A549 (cell line): ENCODE measurements at regions not wholly inside any gene's neighbourhood (a gene's known extent, or its start where the extent isn't known, plus 50 kb on each side); places are given as distances from the start of the nearest gene placed in this dataset.
A peak's percentile ranks its signal among the peaks of the same experiment; 100 is the strongest.
"Not testable (repeated sequence)": the region's sequence is repeated elsewhere in the genome, so short reads cannot be mapped to it uniquely, and the experiment has no call there.

Experiments
- ATAC-seq, 2 experiments: fragments of 200-7000 bp in 1 of 2; fragments of >200 bp in 1 of 2; cut with Nextera tagmentation in 1 of 2; cut with Tn5 transposase in 1 of 2; 3 replicates each; pipeline versions ENCODE4 v1.8.0 to v1.9.1; 2018 to 2020; ENCODE audit warnings: mild to moderate bottlenecking in 1 of 2, moderate library complexity in 1 of 2
- CTCF ChIA-PET: fragments of 300-600 bp; sonication (Branson Sonifier 250); formaldehyde crosslinking; extraction: SDS; loops from one replicate; lab custom pipeline; 2021; ENCODE audit warnings: antibody characterized with exemption, inconsistent platforms; lab: Yijun Ruan, JAX
- POLR2A ChIA-PET: fragments of 350-600 bp; formaldehyde crosslinking; extraction: SDS; loops from one replicate; lab custom pipeline; 2021; ENCODE audit warnings: antibody characterized with exemption, inconsistent platforms; lab: Yijun Ruan, JAX
- DNase-seq, 2 experiments: peaks; one replicate each; pipeline versions ENCODE4 v3.0.0 to v3.0.0-alpha.2; 2011 to 2016; ENCODE audit warnings: low read depth in 1 of 2, low spot score in 1 of 2
- FAIRE-seq: peaks from 2 replicates; lab custom pipeline; 2011; peaks lifted over from hg19 to GRCh38; lab: Jason Lieb, UNC
- H3K27ac ChIP-seq, 2 experiments: fragments of >200 bp; sonication (Bioruptor Twin); formaldehyde crosslinking; 3 replicates each; pipeline ENCODE4 v1.5.1; 2016 to 2017
- H3K4me1 ChIP-seq: fragments of >200 bp; sonication (Bioruptor Twin); formaldehyde crosslinking; 3 replicates; pipeline ENCODE4 v1.6.1; 2016
- H3K4me2 ChIP-seq: fragments of >200 bp; sonication (Bioruptor Twin); formaldehyde crosslinking; 3 replicates; pipeline ENCODE4 v1.6.1; 2016
- H3K4me3 ChIP-seq: fragments of >200 bp; sonication (Bioruptor Twin); formaldehyde crosslinking; 3 replicates; pipeline ENCODE4 v1.5.1; 2016
- H3K9me3 ChIP-seq: fragments of >200 bp; sonication (Bioruptor Twin); formaldehyde crosslinking; 3 replicates; pipeline ENCODE4 v1.6.1; 2016
- ATOH8 ChIP-seq: fragments of 250-450 bp; sonication (Bioruptor Pico); IDR thresholded peaks from 2 replicates; pipeline ENCODE4 v1.5.0; 2020; ENCODE audit warnings: low read depth, mild to moderate bottlenecking, moderate library complexity
- BCL3 ChIP-seq: fragments of >200 bp; sonication (Bioruptor Twin); formaldehyde crosslinking; IDR thresholded peaks from 3 replicates; pipeline ENCODE4 v1.6.1; 2016
- CBX2 ChIP-seq: fragments of 200-600 bp; sonication (generic); IDR thresholded peaks from 2 replicates; pipeline ENCODE4 v1.6.1; 2016; ENCODE audit warnings: low read depth, mild to moderate bottlenecking, borderline replicate concordance
- CHD2 ChIP-seq: fragments of 150-350 bp; IDR thresholded peaks from 2 replicates; pipeline ENCODE4 v1.6.1; 2014; ENCODE audit warnings: low read length; ENCODE audit not compliant: partially characterized antibody
- EHMT2 ChIP-seq: fragments of 200-600 bp; sonication (generic); IDR thresholded peaks from 2 replicates; pipeline ENCODE4 v1.6.1; 2016; ENCODE audit warnings: antibody characterized with exemption, low read depth, mild to moderate bottlenecking, moderate library complexity
- EP300 ChIP-seq, 2 experiments: fragments of >200 bp; sonication (Bioruptor Twin); formaldehyde crosslinking; IDR thresholded peaks; 2 replicates in 1 of 2; 3 replicates in 1 of 2; pipeline ENCODE4 v1.6.1; 2016 to 2017
- FOSB ChIP-seq: fragments of 250-450 bp; sonication (Bioruptor Pico); IDR thresholded peaks from 2 replicates; pipeline ENCODE4 v1.5.0; 2020; ENCODE audit warnings: mild to moderate bottlenecking, moderate library complexity
- FOSL2 ChIP-seq, 2 experiments: fragments of 450-650 bp in 1 of 2; fragments of >200 bp in 1 of 2; sonication (Bioruptor Twin) in 1 of 2; formaldehyde crosslinking; IDR thresholded peaks; 2 replicates each; pipeline versions ENCODE4 v1.5.0 to v1.6.1; 2016 to 2020; ENCODE audit warnings: mild to moderate bottlenecking in 1 of 2, moderate library complexity in 1 of 2
- FOXS1 ChIP-seq: fragments of 250-450 bp; sonication (Bioruptor Pico); IDR thresholded peaks from 2 replicates; pipeline ENCODE4 v1.5.0; 2020; ENCODE audit warnings: mild to moderate bottlenecking, moderate library complexity
- GATA3 ChIP-seq: IDR thresholded peaks from 2 replicates; pipeline ENCODE4 v1.6.1; 2012; ENCODE audit warnings: borderline replicate concordance
- JUN ChIP-seq, 2 experiments: fragments of >200 bp; sonication (Bioruptor Twin); formaldehyde crosslinking; IDR thresholded peaks; 2 replicates in 1 of 2; 3 replicates in 1 of 2; pipeline ENCODE4 v1.6.1; 2016 to 2017
- JUNB ChIP-seq: fragments of >200 bp; sonication (Bioruptor Twin); formaldehyde crosslinking; IDR thresholded peaks from 2 replicates; pipeline ENCODE4 v1.6.1; 2016
- MAFK ChIP-seq: fragments of 450-650 bp; IDR thresholded peaks from 2 replicates; pipeline ENCODE4 v1.6.1; 2014; ENCODE audit not compliant: partially characterized antibody
- MAX ChIP-seq: IDR thresholded peaks from 2 replicates; pipeline ENCODE4 v1.6.1; 2012
- MAZ ChIP-seq: fragments of 150-350 bp; IDR thresholded peaks from 2 replicates; pipeline ENCODE4 v1.6.1; 2014; ENCODE audit warnings: antibody characterized with exemption, low read depth, low read length, borderline replicate concordance
- NFE2L2 ChIP-seq: fragments of 150-350 bp; conservative IDR thresholded peaks from 2 replicates; pipeline ENCODE4 v1.6.1; 2014; ENCODE audit warnings: low read length
- PBX3 ChIP-seq: IDR thresholded peaks from 2 replicates; pipeline ENCODE4 v1.6.1; 2012
- PHF8 ChIP-seq: fragments of 200-600 bp; sonication (generic); IDR thresholded peaks from 2 replicates; pipeline ENCODE4 v1.6.1; 2016; ENCODE audit warnings: low read depth, mild to moderate bottlenecking, antibody characterized with exemption, moderate library complexity, borderline replicate concordance
- RAD21 ChIP-seq, 2 experiments: fragments of >200 bp in 1 of 2; sonication (Bioruptor Twin) in 1 of 2; formaldehyde crosslinking in 1 of 2; IDR thresholded peaks in 1 of 2; conservative IDR thresholded peaks in 1 of 2; 2 replicates in 1 of 2; 3 replicates in 1 of 2; pipeline ENCODE4 v1.6.1; 2012 to 2018; ENCODE audit warnings: inconsistent platforms in 1 of 2
- RARB ChIP-seq: fragments of 250-450 bp; sonication (Bioruptor Pico); IDR thresholded peaks from 2 replicates; pipeline ENCODE4 v1.8.0; 2021; ENCODE audit warnings: mild to moderate bottlenecking, moderate library complexity
- RFX5 ChIP-seq: fragments of 450-650 bp; IDR thresholded peaks from 2 replicates; pipeline ENCODE4 v1.7.1; 2014; ENCODE audit warnings: antibody characterized with exemption, mild to moderate bottlenecking, moderate library complexity
- ZC3H11A ChIP-seq: fragments of 450-650 bp; IDR thresholded peaks from 2 replicates; pipeline ENCODE4 v1.6.1; 2014; ENCODE audit warnings: antibody characterized with exemption, mild to moderate bottlenecking
- ZFP36 ChIP-seq: fragments of 450-650 bp; IDR thresholded peaks from 2 replicates; pipeline ENCODE4 v1.6.1; 2014; ENCODE audit warnings: borderline replicate concordance; ENCODE audit not compliant: partially characterized antibody
- ZNF302 ChIP-seq: fragments of 250-450 bp; sonication (Bioruptor Pico); IDR thresholded peaks from 2 replicates; pipeline ENCODE4 v1.9.0; 2021; ENCODE audit warnings: inconsistent platforms, mild to moderate bottlenecking, moderate library complexity
- ZSCAN20 ChIP-seq: fragments of 250-450 bp; sonication (Bioruptor Pico); IDR thresholded peaks from 2 replicates; pipeline ENCODE4 v1.8.0; 2022; ENCODE audit warnings: mild to moderate bottlenecking, moderate library complexity
- WGBS: methylation state at CpG from one replicate; pipeline ENCODE4 v1.1.6; 2017; ENCODE audit errors: missing lambda C conversion rate; 5-methylcytosine and 5-hydroxymethylcytosine counted together

- Histone ChIP-seq H3K4me2 (no peak overlapping the region), H3K4me3 (no peak overlapping the region), H3K27ac (peak overlapping the region in 1 of 2 experiments; percentile 57; a peak in 3 of 6 replicates), H3K4me1 (peaks cover 22% of the 10 kb centered on the region), H3K9me3 (no peaks in the 10 kb centered on the region)
- DNase-seq (no peak), ATAC-seq (no peak), FAIRE-seq (peak; percentile 68)
- ChIA-PET POLR2A (no interaction called here), CTCF (no interaction called here)
- TF ChIP-seq EP300 (IDR thresholded peaks at IDR 0.05) (no peak), RAD21 (conservative IDR thresholded peaks at IDR 0.05 in 1 of 2, IDR thresholded peaks at IDR 0.05 in 1 of 2) (no peak), ZFP36 (no peak), FOSL2 (IDR thresholded peaks at IDR 0.05) (no peak), FOSL2 (CRISPR knock-in tag; IDR thresholded peaks at IDR 0.05) (no peak), ZC3H11A (no peak), FOXS1 (no peak), FOSB (CRISPR knock-in tag) (no peak), RFX5 (no peak), EHMT2 (no peak), NFE2L2 (no peak)
- 93% methylated on average over 3 of the region's 3 CpGs for WGBS
Observed at GRCh38 chr9:38518826-38519225, 94.6 kb upstream of the IGFBPL1 start.

GRCh38 chr9:38516273-38516672, 92.0 kb upstream of the IGFBPL1 start:
- H3K4me1 ChIP-seq = peaks cover 22% of the 10 kb centered on the region
- TF ChIP-seq MAFK (peak; percentile 77), MAX (peak; percentile 28; the same call in 1 of the 2 replicates), GATA3 (peak; percentile 42; the same call in 1 of the 2 replicates), JUNB (peak; percentile 51; the same call in 1 of the 2 replicates), FOSL2 (IDR thresholded peaks at IDR 0.05) (peak; percentile 40; the same call in 1 of the 2 replicates), FOSL2 (CRISPR knock-in tag; IDR thresholded peaks at IDR 0.05) (peak; percentile 74)
- CTCF ChIA-PET = interaction anchor here (0.9 to 1.5 kb wide), 2 partner anchors 83 to 99 kb away, joined by 3 read pairs; no protein-coding TSS in a partner anchor
- WGBS = 2% methylated on average over 3 of the region's 3 CpGs
- peak; percentile 60 to 79 for DNase-seq
- peak overlapping the region; percentile 73 to 77 for H3K27ac ChIP-seq
- H3K9me3 ChIP-seq, POLR2A ChIA-PET, H3K4me3 ChIP-seq: not testable (repeated sequence)
- peak; percentile 92 to 98 for ATAC-seq
- FAIRE-seq = peak; percentile 99
- peak overlapping the region; percentile 79 for H3K4me2 ChIP-seq

- 65% methylated on average over 3 of the region's 3 CpGs for WGBS
- FAIRE-seq = peak; percentile 85
- H3K4me3 ChIP-seq, H3K9me3 ChIP-seq, POLR2A ChIA-PET, H3K4me2 ChIP-seq, DNase-seq, ATAC-seq: not testable (repeated sequence)
- Histone ChIP-seq H3K4me1 (peaks cover 22% of the 10 kb centered on the region), H3K27ac (peak overlapping the region; percentile 73 to 77; a peak in 5 of 6 replicates)
- CTCF ChIA-PET = interaction anchor here (1.5 kb wide), 1 partner anchor 98 kb away, joined by 3 read pairs; no protein-coding TSS in a partner anchor
Observed at GRCh38 chr9:38515055-38515454, 90.8 kb upstream of the IGFBPL1 start.

GRCh38 chr9:38510340-38510739, 86.1 kb upstream of the IGFBPL1 start:
- H3K4me3 ChIP-seq, H3K4me2 ChIP-seq, H3K9me3 ChIP-seq, CTCF ChIA-PET, H3K27ac ChIP-seq, H3K4me1 ChIP-seq: not testable (repeated sequence)
- FAIRE-seq = peak; percentile 96
- WGBS = 64% methylated on average over 3 of the region's 3 CpGs
- peak; percentile 84 for TF ChIP-seq MAFK
- TF ChIP-seq, all 56 proteins: peak for 1; not testable (repeated sequence) for 55
- DNase-seq, POLR2A ChIA-PET, ATAC-seq: not testable (repeated sequence)

- no peak for DNase-seq
- Histone ChIP-seq H3K4me1 (no peaks in the 10 kb centered on the region), H3K4me3 (no peak overlapping the region), H3K4me2 (no peak overlapping the region), H3K27ac (no peak overlapping the region), H3K9me3 (no peaks in the 10 kb centered on the region)
- WGBS = 77% methylated on average over 4 of the region's 4 CpGs
- POLR2A ChIA-PET = no interaction called here
- no peak for FAIRE-seq
- CTCF ChIA-PET = interaction anchor here (1.1 kb wide), 1 partner anchor 56 kb away, joined by 3 read pairs; no protein-coding TSS in a partner anchor
- no peak for ATAC-seq
- TF ChIP-seq BCL3 (no peak), PBX3 (no peak), MAZ (no peak), ZSCAN20 (no peak), JUN (IDR thresholded peaks at IDR 0.05) (no peak), ZNF302 (CRISPR knock-in tag) (no peak), CHD2 (no peak), NFE2L2 (no peak), RARB (no peak), PHF8 (no peak), CBX2 (no peak), ATOH8 (no peak)
Observed at GRCh38 chr9:38507587-38507986, 83.3 kb upstream of the IGFBPL1 start.
